Germinal center (tissue), 1 donor: ENCODE measurements at regions not wholly inside any gene's neighbourhood (a gene's known extent, or its start where the extent isn't known, plus 50 kb on each side); places are given as distances from the start of the nearest gene placed in this dataset.
"Not testable (repeated sequence)": the region's sequence is repeated elsewhere in the genome, so short reads cannot be mapped to it uniquely, and the experiment has no call there.

ENCODE experiments used
- DNase-seq: peaks from one replicate; pipeline ENCODE4 v3.0.0; 2012; ENCODE audit warnings: mixed read lengths, low spot score

- no peak for DNase-seq
Observed at GRCh38 chr18:51523671-51524070, 326.2 kb upstream of the MEX3C start.

GRCh38 chr18:51525453-51526225, 328.2 kb upstream of the MEX3C start:
- DNase-seq, result no peak

GRCh38 chr18:51527826-51528225, 330.3 kb upstream of the MEX3C start:
- no peak for DNase-seq

GRCh38 chr18:51531501-51531900, 334.0 kb upstream of the MEX3C start:
- DNase-seq, result no peak

- peak; percentile 5 for DNase-seq
Observed at GRCh38 chr18:51537487-51537886, 340.0 kb upstream of the MEX3C start.

DNA sequence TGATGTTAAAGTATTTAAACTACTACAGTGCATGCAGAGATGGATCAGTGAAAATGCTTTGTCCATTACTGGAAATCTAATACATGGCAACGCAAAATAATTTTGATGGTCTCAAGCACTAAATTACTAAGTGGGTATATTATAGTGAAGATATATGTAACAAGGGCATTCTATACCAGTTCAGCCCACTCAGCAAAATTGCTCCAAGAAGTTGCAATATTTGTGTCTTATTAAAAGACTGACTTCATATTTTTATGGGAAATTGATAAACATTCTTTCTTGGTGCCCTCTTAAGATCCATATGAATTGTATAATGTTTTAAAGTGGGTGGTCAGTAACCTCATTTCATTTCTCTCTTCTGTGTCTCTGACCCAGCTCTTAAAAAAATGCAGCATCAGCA, 343.1 kb upstream of the MEX3C start:
- no peak for DNase-seq

- no peak for DNase-seq
Observed at GRCh38 chr18:51541230-51541629, 343.7 kb upstream of the MEX3C start.

GRCh38 chr18:51543658-51544155, 346.2 kb upstream of the MEX3C start:
- no peak for DNase-seq

GRCh38 chr18:51545446-51545845, 348.0 kb upstream of the MEX3C start:
- no peak for DNase-seq

- no peak for DNase-seq
Observed at GRCh38 chr18:51559198-51559901, 361.9 kb upstream of the MEX3C start.

DNA sequence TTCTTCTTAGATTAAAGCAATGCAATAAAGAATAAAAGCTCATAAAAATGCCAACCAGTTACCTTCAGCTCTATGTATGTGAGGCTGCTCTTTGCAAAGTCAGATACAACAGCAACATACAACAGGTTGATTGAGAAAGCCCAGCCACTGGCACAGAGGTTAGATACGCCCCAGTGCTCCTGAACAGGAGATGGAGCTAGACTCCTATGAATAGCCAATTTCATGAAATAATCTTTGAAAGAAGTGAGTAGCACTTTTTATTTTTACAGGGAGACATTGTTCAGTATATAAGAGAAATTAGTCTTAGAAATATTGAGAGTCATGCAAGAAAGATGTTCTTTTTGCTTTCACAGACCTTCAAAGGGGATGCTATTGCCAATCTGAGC, 362.4 kb upstream of the MEX3C start:
- DNase-seq, result no peak

- DNase-seq, result no peak
Observed at GRCh38 chr18:51561821-51562220, 364.3 kb upstream of the MEX3C start.

GRCh38 chr18:51562866-51563265, 365.4 kb upstream of the MEX3C start:
- no peak for DNase-seq

GRCh38 chr18:51563396-51563795, 365.9 kb upstream of the MEX3C start:
- DNase-seq, result no peak

DNA sequence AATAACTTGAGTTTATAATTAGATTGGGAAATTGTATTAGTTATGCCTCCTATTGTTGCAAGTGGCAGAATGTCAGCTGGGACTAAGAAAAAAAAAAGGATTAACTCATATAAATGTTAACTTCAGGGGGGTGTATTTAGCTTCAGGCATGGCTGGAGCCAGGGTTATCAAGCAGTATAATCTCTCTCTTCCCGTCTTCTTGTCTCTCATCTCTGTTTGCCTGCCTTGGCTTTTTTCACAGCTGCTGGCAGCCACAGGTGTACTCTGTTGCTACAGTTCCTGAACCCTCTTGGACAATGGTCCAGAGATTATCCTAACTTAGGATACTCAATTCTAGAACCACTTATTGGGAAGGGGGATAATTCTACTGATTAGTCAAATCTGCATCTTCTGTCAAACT, 370.7 kb upstream of the MEX3C start:
- no peak for DNase-seq

DNA sequence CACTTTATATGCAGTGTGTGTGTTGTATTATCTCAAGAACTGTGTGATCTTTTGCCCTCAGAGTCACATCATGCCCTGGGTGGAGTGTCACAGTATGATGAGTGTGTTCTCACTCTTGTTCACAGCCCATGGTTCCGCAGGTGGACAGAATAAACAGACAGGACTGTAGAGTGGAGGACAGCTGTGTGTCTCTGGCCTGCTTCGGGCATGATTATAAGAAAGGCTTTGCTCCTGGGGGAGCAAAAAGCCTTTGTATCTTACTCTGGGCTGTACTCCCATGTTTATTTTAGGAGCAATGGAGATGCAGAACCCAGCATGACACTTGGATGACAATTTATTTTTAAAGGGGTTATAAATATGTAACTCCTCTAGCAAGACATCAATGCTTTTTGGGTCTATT, 371.7 kb upstream of the MEX3C start:
- DNase-seq, result no peak

DNA sequence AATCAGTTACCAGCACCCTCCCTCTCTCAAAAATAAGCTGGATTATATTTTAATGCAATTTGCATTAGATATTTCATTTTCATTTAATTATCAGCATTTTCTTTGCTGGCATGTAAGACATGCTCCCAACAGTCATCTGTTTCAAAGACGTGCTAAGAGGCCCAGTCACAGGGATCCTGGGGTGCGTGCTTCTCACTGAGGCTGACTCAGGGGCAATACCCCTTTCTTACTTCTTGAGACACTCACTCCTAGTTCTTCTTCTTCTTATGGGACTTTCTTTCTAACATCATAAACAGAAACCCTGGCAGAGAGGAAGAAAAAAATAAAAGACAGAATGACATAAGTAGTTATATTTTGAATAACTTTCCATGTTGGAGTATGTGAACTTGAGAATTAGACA, 372.1 kb upstream of the MEX3C start:
- no peak for DNase-seq

DNA sequence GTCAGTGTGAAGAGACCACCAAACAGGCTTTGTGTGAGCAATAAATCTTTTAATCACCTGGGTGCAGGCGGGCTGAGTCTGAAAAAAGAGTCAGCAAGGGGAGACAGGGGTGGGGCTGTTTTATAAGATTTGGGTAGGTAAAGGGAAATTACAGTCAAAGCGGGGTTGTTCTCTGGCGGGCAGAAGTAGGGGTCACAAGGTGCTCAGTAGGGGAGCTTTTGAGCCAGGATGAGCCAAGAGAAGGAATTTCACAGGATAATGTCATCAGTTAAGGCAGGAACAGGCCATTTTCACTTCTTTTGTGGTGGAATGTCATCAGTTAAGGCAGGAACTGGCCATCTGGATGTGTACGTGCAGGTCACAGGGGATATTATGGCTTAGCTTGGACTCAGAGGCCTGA, 372.6 kb upstream of the MEX3C start:
- not testable (repeated sequence) for DNase-seq

DNA sequence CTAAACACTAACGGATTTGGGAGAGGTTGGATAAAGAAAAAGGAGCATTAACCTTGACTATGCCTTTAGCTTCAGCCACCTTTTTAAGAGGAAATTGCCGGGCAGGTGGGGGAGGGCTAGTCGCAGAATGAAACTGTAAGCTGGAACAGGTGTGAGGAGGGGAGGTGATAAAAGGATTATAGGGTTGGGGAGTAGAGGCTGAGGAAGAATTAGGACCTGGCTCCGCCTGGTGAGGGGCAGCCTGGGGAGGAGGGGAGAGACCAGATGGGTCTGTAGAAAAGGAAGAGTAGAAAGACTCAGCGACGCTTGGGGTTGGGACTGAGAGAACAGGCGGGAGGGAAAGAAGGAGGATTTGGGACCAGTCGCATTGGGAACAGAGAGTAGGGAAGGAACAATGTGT, 376.4 kb upstream of the MEX3C start:
- not testable (repeated sequence) for DNase-seq

DNA sequence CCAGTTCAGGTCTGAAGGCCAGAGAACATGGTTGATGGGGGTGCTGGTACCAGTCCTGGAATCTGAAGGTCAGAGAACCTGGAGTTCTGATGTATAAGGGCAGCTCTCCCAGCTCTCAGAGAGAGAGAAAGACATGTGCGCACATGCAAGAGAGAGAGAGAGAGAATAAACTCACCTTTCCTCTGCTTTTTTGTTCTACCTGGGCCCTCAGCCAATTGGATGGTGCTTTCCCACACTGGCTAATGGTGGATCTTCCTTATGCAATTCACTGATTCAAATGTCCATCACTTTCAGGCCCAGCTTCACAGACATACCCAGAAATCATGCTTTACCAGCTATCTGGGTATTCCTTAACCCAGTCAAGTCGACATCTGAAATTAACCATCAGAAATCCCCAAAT, 377.7 kb upstream of the MEX3C start:
- DNase-seq, result no peak

GRCh38 chr18:51578406-51578980, 381.0 kb upstream of the MEX3C start:
- no peak for DNase-seq

DNA sequence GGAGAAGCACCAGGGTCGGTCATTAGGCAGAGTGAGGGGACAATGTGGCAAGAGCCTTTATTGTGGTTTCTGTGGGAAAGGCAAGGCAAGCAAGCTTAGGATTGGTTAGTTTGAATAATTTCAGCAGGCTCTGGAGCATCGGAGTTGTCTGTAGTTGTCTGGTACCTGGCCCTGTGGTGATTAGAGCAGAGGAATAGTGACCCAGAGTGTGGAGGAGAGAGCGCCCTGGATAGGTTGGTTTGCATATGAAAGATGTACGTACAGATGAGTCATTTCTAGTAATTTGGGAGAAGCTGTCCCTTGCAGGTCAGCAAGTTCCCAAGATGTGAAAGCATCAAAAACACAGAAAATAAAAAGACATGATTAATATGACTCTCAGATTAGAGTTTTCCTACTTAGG, 383.1 kb upstream of the MEX3C start:
- DNase-seq, result no peak

GRCh38 chr18:51582551-51582950, 385.1 kb upstream of the MEX3C start:
- DNase-seq, result no peak
